Brain microvascular endothelial cell (primary cell): ENCODE measurements at regions not wholly inside any gene's neighbourhood (a gene's known extent, or its start where the extent isn't known, plus 50 kb on each side); places are given as distances from the start of the nearest gene placed in this dataset.

Experiments
- DNase-seq: peaks from one replicate; pipeline ENCODE4 v3.0.0-alpha.2; 2020
- H3K27ac ChIP-seq: fragments of 250-450 bp; sonication (Bioruptor Pico); 2 replicates; pipeline ENCODE4 v1.5.1; 2020; ENCODE audit warnings: mild to moderate bottlenecking, moderate library complexity
- H3K27me3 ChIP-seq: fragments of 250-450 bp; sonication (Bioruptor Pico); replicated peaks from 2 replicates; pipeline ENCODE4 v1.5.1; 2020; ENCODE audit warnings: mild to moderate bottlenecking
- H3K36me3 ChIP-seq: fragments of 250-450 bp; sonication (Bioruptor Pico); replicated peaks from 2 replicates; pipeline ENCODE4 v1.5.1; 2020; ENCODE audit warnings: mild to moderate bottlenecking
- H3K4me3 ChIP-seq: 2 replicates; pipeline ENCODE4 v1.5.1; 2011; ENCODE audit warnings: low read depth, mild to moderate bottlenecking, control low read depth, low read length, moderate library complexity
- in situ Hi-C: cut with HindIII; loops from 2 replicates; pipeline ENCODE4 v1.10.0; 2017; ENCODE audit warnings: low sequenced_read_pairs, low pct_ligation_motif_present
- TF ChIP-seq, protein P1 (sequence below): IDR thresholded peaks from 2 replicates; pipeline ENCODE4 v1.5.1; 2011; ENCODE audit warnings: low read depth, mild to moderate bottlenecking, moderate library complexity, low read length, control low read depth, inconsistent platforms; ENCODE audit errors: missing control alignments

DNA sequence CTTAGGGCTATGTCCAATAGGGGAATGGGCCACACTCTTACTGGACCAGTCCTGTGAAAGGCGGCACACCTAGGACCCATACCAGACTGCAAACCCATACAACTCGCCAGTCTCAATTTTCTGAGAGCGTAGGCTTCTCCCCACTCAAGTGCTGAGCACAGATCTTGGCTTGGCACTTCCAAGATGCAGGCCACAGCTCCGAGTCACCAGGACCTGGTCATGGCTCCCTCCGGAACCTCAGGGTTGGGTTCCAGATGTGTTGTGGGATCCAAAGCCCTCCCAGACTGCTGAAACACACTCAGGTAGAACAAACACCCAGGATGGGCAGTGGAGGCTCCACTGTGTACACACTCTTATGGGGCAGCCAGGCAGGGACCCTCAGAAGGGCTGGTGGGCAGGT lies 103.3 kb downstream of the TMEM144 start:
- in situ Hi-C loops = no loop called here
- TF ChIP-seq, protein P1, sequence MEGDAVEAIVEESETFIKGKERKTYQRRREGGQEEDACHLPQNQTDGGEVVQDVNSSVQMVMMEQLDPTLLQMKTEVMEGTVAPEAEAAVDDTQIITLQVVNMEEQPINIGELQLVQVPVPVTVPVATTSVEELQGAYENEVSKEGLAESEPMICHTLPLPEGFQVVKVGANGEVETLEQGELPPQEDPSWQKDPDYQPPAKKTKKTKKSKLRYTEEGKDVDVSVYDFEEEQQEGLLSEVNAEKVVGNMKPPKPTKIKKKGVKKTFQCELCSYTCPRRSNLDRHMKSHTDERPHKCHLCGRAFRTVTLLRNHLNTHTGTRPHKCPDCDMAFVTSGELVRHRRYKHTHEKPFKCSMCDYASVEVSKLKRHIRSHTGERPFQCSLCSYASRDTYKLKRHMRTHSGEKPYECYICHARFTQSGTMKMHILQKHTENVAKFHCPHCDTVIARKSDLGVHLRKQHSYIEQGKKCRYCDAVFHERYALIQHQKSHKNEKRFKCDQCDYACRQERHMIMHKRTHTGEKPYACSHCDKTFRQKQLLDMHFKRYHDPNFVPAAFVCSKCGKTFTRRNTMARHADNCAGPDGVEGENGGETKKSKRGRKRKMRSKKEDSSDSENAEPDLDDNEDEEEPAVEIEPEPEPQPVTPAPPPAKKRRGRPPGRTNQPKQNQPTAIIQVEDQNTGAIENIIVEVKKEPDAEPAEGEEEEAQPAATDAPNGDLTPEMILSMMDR = no peak
- no peak overlapping the region for H3K4me3 ChIP-seq
- no peaks in the 10 kb centered on the region for H3K36me3 ChIP-seq
- H3K27ac ChIP-seq = peak overlapping the region; percentile 97
- H3K27me3 ChIP-seq = no peaks in the 10 kb centered on the region
- DNase-seq = no peak

DNA sequence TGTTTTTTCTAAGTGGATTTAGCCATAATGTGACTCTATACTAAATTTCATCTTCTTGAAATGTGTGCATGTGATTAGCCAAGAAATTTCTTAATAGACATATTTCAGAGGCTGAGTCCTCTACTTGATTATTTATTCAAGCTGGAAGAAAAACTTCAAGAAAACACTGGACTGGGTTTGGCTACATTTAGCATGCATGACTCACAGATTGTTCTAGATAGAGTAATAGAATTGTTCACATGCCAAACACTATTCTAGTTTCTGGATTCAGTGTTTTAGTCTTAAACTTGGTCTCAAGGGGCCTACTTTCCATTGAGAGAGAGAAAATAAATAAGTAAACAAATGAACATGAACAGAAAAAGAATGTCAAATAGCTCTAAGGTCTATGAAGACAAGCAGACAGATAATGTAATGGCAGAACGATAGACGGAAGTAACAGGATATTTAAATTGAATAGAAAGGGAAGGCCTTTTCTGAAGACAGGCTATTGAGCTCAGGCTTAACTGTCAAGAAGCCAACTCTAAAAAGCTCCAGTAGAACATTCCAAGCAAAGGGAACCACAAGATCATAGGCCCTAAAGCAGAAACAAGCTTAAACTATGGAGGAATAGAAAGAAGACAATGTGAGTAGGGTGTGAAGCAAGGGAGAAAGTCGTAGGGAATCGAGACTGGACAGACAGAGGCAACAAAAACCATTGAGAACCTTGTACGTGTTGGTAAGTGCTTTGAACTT lies 104.6 kb downstream of the TMEM144 start:
- Histone ChIP-seq H3K27ac (peak overlapping the region; percentile 97), H3K27me3 (no peaks in the 10 kb centered on the region), H3K4me3 (no peak overlapping the region), H3K36me3 (no peaks in the 10 kb centered on the region)
- peak; percentile 86 for DNase-seq
- TF ChIP-seq, protein P1 = no peak
- in situ Hi-C loops = no loop called here

DNA sequence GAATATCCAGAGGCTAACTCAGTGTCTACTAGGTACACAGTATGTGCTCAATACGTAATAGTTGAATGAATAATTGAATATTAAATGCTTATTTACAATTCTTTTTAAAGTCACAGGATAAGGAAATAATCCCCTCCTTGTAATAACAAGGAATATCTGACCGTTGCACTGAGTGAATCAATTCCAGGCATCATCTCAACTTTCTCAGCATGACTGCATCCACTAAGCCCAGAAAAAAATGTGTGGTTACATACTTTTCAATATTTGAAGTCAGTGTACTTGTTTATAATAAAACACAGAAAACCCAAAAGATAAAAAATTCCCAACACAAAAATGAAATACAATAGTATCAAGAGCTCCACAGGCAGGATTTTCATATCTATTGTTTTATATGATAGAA lies 105.4 kb downstream of the TMEM144 start:
- in situ Hi-C loops = no loop called here
- H3K4me3 ChIP-seq = no peak overlapping the region

DNA sequence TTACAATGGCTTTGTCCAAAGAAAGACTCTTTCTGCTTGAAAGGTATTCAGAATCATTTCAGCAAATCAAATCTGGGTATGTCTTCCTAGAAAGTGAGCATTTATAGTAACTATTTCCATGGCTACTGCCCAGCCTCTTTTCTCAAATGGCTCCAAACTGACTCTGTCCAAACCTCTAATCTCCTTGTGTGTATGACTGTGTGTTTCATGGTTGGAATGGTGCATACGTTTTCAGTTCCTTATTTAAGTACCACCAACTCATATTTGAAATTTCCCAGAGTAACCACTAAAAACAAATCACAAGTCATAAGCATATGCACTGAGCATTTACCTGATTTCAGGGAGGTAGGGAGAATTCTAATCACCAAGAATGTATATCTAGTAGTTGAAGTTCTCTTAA lies 106.0 kb downstream of the TMEM144 start:
- H3K27ac ChIP-seq = peak overlapping the region; percentile 97
- DNase-seq = no peak
- TF ChIP-seq, protein P1 = no peak
- no peak overlapping the region for H3K4me3 ChIP-seq
- H3K27me3 ChIP-seq = no peaks in the 10 kb centered on the region
- in situ Hi-C loops = no loop called here
- no peaks in the 10 kb centered on the region for H3K36me3 ChIP-seq

More for the DNA sequence above, 105.4 kb downstream of the TMEM144 start:
- peak overlapping the region; percentile 97 for H3K27ac ChIP-seq
- TF ChIP-seq, protein P1 = no peak
- no peaks in the 10 kb centered on the region for H3K27me3 ChIP-seq
- peak; percentile 80 for DNase-seq
- no peaks in the 10 kb centered on the region for H3K36me3 ChIP-seq

DNA sequence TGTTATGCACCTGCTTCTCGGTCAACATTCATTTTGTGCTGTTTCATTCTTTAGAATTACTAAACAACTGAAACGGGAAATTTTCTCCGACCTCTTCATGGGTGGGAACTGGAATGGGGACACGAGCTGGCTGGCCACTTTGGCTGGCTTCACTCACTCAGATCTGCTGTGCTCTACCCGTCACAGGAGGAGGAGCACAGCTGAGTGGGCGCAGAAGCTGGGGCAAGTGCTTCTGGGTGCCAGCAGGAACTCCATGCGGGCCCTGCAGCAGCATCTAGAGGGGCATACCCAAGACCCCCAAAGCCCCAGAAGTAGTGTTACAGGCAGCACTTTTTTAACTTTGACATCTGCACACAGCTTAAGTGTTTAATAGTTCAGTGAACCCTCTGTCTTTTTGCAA lies 109.6 kb downstream of the TMEM144 start:
- Histone ChIP-seq H3K4me3 (no peak overlapping the region), H3K27me3 (no peaks in the 10 kb centered on the region), H3K36me3 (no peaks in the 10 kb centered on the region), H3K27ac (no peak overlapping the region)
- no peak for DNase-seq
- TF ChIP-seq, protein P1 = no peak
- in situ Hi-C loops = no loop called here

DNA sequence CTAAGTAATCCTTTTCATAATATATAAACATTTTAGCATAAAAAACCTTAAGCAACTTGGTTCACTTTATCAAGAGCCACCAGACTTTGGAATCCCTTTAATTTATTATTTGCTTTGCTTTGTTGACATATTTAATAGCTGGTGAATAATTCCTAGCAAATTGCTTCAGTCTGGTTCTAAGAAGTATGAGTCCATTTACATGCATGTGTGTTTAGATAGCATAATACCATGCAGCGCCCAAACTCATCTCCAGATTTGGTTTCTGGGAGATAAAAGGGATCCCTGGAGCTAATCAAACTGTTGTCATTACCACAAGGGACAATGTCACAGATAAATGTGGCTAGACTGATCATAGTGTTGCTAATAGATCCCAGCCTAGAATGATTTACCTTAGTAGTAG lies 111.8 kb downstream of the TMEM144 start:
- H3K4me3 ChIP-seq = no peak overlapping the region
- TF ChIP-seq, protein P1 = no peak
- no peaks in the 10 kb centered on the region for H3K36me3 ChIP-seq
- in situ Hi-C loops = no loop called here
- H3K27ac ChIP-seq = no peak overlapping the region
- no peaks in the 10 kb centered on the region for H3K27me3 ChIP-seq
- no peak for DNase-seq
